Thoracic aorta (tissue), 2 donors: ENCODE measurements at regions not wholly inside any gene's neighbourhood (a gene's known extent, or its start where the extent isn't known, plus 50 kb on each side); places are given as distances from the start of the nearest gene placed in this dataset.

Experiments used
- ATAC-seq: fragments of 150-250 bp; one replicate; pipeline ENCODE4 v1.8.0; 2017; ENCODE audit warnings: low read depth; ENCODE audit not compliant: insufficient number of reproducible peaks, low FRiP score
- DNase-seq: peaks from one replicate; pipeline ENCODE4 v3.0.0-alpha.2; 2020; ENCODE audit warnings: low spot score
- H3K27ac ChIP-seq, 2 donors: fragments of 200-600 bp; sonication (generic); 1 replicate in 1 of 2; 2 replicates in 1 of 2; pipeline ENCODE4 v1.5.1; 2016; ENCODE audit warnings: mild to moderate bottlenecking in 2 of 2, moderate library complexity in 2 of 2
- H3K27me3 ChIP-seq: fragments of 200-600 bp; sonication (generic); replicated peaks from 2 replicates; pipeline ENCODE4 v1.6.0; 2016; ENCODE audit warnings: mild to moderate bottlenecking; ENCODE audit not compliant: insufficient read depth
- H3K36me3 ChIP-seq: fragments of 200-600 bp; sonication (generic); one replicate; pipeline ENCODE4 v1.5.1; 2016
- H3K4me1 ChIP-seq, 2 donors: fragments of 200-600 bp; sonication (generic); 1 replicate in 1 of 2; 2 replicates in 1 of 2; pipeline versions ENCODE4 v1.5.1 to v1.6.0; 2016; ENCODE audit warnings: low read depth in 2 of 2, mild to moderate bottlenecking in 1 of 2; ENCODE audit not compliant: control insufficient read depth in 1 of 2
- H3K4me3 ChIP-seq: fragments of 200-600 bp; sonication (generic); 2 replicates; pipeline ENCODE4 v1.5.1; 2016; ENCODE audit warnings: mild to moderate bottlenecking
- H3K9me3 ChIP-seq: fragments of 200-600 bp; sonication (generic); 2 replicates; pipeline ENCODE4 v1.5.1; 2016
- TF ChIP-seq, protein P1 (sequence below): fragments of 200-600 bp; sonication (generic); IDR thresholded peaks from one replicate; pipeline ENCODE4 v1.5.1; 2019; ENCODE audit warnings: antibody characterized with exemption

DNA sequence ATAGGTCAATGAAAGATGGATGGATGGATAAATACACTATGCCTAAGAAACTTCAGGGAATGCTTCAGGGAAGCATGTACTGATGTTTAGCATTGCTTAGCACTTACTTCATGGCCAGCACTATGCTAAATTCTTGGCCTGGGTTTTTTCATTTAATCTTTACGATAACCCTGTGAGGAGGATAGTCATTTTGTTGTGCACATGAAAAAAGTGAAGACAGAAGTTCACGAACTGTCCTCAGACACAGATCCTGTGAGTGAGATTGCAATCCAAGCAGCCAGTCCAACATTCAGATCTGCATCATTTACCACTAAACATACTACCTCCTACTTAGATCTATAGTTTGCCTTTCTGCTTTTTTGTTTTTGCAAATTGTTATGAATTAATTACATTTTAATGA, 510.8 kb upstream of the AGTR1 start:
- H3K9me3 ChIP-seq: no peaks in the 10 kb centered on the region
- no peak overlapping the region for H3K27ac ChIP-seq
- TF ChIP-seq, protein P1, sequence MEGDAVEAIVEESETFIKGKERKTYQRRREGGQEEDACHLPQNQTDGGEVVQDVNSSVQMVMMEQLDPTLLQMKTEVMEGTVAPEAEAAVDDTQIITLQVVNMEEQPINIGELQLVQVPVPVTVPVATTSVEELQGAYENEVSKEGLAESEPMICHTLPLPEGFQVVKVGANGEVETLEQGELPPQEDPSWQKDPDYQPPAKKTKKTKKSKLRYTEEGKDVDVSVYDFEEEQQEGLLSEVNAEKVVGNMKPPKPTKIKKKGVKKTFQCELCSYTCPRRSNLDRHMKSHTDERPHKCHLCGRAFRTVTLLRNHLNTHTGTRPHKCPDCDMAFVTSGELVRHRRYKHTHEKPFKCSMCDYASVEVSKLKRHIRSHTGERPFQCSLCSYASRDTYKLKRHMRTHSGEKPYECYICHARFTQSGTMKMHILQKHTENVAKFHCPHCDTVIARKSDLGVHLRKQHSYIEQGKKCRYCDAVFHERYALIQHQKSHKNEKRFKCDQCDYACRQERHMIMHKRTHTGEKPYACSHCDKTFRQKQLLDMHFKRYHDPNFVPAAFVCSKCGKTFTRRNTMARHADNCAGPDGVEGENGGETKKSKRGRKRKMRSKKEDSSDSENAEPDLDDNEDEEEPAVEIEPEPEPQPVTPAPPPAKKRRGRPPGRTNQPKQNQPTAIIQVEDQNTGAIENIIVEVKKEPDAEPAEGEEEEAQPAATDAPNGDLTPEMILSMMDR: no peak
- no peaks in the 10 kb centered on the region for H3K27me3 ChIP-seq
- DNase-seq: no peak
- no peaks in the 10 kb centered on the region for H3K4me1 ChIP-seq
- H3K4me3 ChIP-seq: no peak overlapping the region
- H3K36me3 ChIP-seq: no peaks in the 10 kb centered on the region
- no peak for ATAC-seq

DNA sequence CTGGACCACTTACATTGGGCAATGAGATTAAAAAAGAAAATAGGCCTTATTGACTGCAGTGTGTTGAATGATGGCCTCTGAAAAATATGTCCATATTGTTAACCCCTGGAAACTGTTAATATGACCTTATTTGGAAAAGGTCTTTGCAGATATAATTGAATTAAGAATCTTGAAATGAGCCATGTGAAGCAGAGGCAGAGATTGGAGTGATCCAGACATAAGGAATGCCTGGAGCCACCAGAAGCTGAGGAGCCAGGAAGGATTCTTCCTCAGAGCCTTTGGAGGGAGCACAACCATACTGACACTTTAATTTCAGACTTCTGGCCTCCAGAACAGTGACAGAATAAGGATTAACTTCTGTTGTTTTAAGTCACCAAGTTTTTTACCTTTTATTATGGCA, 510.4 kb upstream of the AGTR1 start:
- Histone ChIP-seq H3K36me3 (no peaks in the 10 kb centered on the region), H3K4me3 (no peak overlapping the region), H3K27ac (no peak overlapping the region), H3K27me3 (no peaks in the 10 kb centered on the region), H3K4me1 (no peaks in the 10 kb centered on the region), H3K9me3 (no peaks in the 10 kb centered on the region)
- no peak for DNase-seq
- TF ChIP-seq, protein P1: no peak
- ATAC-seq: no peak

DNA sequence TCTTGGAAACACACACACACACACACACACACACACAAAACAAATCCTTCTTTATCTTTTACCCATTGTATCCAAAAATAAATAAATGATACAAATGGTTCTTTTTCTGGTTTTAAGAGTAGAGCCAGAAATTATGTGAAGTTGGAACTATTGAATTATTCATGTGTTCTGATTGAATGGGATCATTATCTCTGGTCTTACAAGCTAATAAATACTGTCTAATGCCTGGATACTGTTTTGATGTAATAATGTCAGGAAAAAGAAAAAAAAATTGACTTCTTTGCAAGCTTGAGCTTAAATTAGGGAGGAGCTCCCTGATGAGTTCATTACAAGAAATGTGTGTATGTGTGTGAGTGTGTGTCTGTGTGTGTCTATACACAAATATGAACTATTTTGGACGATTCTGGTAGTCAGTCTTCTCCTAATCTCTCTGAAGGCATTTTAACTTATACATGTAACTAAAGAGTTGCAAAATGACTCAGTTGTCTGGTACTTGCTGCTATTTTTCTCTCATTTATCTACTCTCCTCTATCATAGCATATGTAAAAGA, 507.2 kb upstream of the AGTR1 start:
- H3K4me3 ChIP-seq: no peak overlapping the region
- no peaks in the 10 kb centered on the region for H3K27me3 ChIP-seq
- DNase-seq (no peak), ATAC-seq (no peak)
- TF ChIP-seq, protein P1: no peak
- no peak overlapping the region for H3K27ac ChIP-seq
- no peaks in the 10 kb centered on the region for H3K36me3 ChIP-seq
- no peaks in the 10 kb centered on the region for H3K9me3 ChIP-seq
- no peaks in the 10 kb centered on the region for H3K4me1 ChIP-seq

DNA sequence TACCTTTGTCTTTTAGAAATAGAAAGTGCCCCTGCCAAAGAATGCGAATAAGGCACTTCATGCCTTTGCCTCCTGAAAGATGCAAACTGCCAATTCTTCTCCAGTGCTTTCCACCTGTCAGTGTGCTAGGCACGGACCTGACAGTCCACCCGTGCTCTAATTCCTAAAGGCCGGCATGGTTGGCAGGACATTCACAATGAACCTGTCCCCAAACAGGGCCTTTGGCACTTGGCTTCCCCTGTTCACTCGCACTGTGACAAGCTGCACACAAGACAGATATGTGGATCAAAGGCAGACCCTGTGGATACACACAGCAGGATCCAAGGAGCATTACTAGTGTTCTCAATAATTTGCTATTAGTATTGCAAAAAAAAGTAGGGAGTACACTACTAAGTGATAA, 505.7 kb upstream of the AGTR1 start:
- Histone ChIP-seq H3K27me3 (no peaks in the 10 kb centered on the region), H3K4me3 (no peak overlapping the region), H3K9me3 (no peaks in the 10 kb centered on the region), H3K36me3 (no peaks in the 10 kb centered on the region), H3K4me1 (no peaks in the 10 kb centered on the region), H3K27ac (no peak overlapping the region)
- TF ChIP-seq, protein P1: no peak
- DNase-seq (no peak), ATAC-seq (no peak)

DNA sequence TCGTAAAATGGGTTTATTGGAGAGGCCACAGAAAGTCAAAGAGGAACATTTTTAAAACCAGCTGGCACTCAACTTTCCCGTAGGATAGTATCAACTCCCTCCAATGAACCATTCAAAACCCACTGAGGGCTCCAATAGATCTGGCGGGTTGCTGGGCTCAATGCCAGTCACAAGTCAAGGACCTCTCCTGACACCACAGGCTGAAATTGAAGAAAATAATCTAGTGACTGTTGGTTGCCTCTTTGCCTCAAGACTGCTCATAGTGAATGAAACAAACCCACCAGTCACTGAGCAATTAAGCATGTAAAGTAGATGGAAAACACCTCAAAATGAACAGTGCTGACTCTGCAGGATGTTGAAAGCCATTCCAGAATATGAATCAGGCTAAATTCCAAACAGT, 500.6 kb upstream of the AGTR1 start:
- no peak for DNase-seq
- H3K4me1 ChIP-seq: no peaks in the 10 kb centered on the region
- H3K9me3 ChIP-seq: no peaks in the 10 kb centered on the region
- TF ChIP-seq, protein P1: no peak
- no peaks in the 10 kb centered on the region for H3K27me3 ChIP-seq
- no peak for ATAC-seq
- no peak overlapping the region for H3K4me3 ChIP-seq
- H3K36me3 ChIP-seq: no peaks in the 10 kb centered on the region
- no peak overlapping the region for H3K27ac ChIP-seq
